ENCODE measurements at regions not wholly inside any gene's neighbourhood (a gene's known extent, or its start where the extent isn't known, plus 50 kb on each side); places are given as distances from the start of the nearest gene placed in this dataset.

DNA sequence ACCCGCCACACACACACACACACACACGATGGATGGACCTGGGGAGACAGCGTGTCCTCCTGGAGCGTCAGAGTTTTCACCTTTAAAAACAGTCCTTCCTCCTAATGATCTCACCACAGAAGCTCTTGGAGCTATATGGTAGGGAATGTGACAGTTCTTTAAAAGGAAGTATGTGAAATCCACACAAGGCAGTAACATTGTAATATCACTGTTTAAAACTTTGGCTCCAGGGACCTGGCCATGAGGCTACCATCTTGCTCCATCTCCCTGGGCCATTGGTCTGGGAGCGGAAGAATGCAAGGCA is 302.4 kb downstream of the SOX9 start:
- H3K9me3 Mint-ChIP-seq: peaks cover 4% of the 10 kb centered on the region
- ATAC-seq (ENCODE audit: poor library complexity): no peak
- ChIA-PET POLR2A (no interaction called here), CTCF (no interaction called here)
- no peak overlapping the region for H3K27ac Mint-ChIP-seq
- Histone ChIP-seq H3K4me1 (ENCODE audit: insufficient read depth, low read length) (peaks cover 15% of the 10 kb centered on the region), H3K27ac (ENCODE audit: low read depth in 1 of 2, low read length in 2 of 2) (no peak overlapping the region), H3K9me3 (ENCODE audit: control insufficient read depth in 1 of 2, insufficient read depth in 1 of 2, low read length in 2 of 2) (peaks cover 4 to 9% of the 10 kb centered on the region in 2 experiments), H3K4me3 (ENCODE audit: low read length) (no peak overlapping the region), H3K36me3 (ENCODE audit: insufficient read depth, low read length) (no peaks in the 10 kb centered on the region), H3K27me3 (ENCODE audit: control insufficient read depth in 1 of 2, insufficient read depth in 2 of 2, low read length in 2 of 2) (no peaks in the 10 kb centered on the region)
- intact Hi-C loops (cut with DNase I, micrococcal nuclease): no loop called here
- H3K36me3 Mint-ChIP-seq (ENCODE audit: low read depth): no peaks in the 10 kb centered on the region
- no peaks in the 10 kb centered on the region for H3K4me1 Mint-ChIP-seq (ENCODE audit: low read depth)
- TF ChIP-seq, protein P1, sequence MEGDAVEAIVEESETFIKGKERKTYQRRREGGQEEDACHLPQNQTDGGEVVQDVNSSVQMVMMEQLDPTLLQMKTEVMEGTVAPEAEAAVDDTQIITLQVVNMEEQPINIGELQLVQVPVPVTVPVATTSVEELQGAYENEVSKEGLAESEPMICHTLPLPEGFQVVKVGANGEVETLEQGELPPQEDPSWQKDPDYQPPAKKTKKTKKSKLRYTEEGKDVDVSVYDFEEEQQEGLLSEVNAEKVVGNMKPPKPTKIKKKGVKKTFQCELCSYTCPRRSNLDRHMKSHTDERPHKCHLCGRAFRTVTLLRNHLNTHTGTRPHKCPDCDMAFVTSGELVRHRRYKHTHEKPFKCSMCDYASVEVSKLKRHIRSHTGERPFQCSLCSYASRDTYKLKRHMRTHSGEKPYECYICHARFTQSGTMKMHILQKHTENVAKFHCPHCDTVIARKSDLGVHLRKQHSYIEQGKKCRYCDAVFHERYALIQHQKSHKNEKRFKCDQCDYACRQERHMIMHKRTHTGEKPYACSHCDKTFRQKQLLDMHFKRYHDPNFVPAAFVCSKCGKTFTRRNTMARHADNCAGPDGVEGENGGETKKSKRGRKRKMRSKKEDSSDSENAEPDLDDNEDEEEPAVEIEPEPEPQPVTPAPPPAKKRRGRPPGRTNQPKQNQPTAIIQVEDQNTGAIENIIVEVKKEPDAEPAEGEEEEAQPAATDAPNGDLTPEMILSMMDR (IDR thresholded peaks at IDR 0.05): no peak
- no peak overlapping the region for H3K4me3 Mint-ChIP-seq
- DNase-seq: no peak
- peaks cover 5% of the 10 kb centered on the region for H3K27me3 Mint-ChIP-seq

DNA sequence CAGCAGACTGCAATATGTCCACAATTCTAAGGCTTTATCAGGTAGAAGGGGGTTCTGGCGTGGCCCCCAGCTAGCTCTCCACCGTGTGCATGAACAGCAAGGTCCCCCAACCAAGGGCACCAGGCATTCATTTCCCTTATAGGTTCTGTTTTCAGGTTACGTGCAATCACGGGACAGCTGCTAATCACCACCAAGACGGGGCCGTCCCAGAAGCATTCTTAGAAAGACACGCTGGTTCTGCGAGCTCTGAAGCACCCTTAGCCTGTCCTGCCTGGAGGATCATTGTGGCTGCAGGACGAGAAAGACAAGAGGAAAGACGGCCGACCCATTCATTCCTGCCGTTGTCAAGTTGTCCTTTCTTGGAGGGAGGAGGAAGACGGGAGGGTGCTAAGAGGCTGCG is 302.9 kb downstream of the SOX9 start:
- Mint-ChIP-seq H3K9me3 (peaks cover 2% of the 10 kb centered on the region), H3K4me1 (ENCODE audit: low read depth) (no peaks in the 10 kb centered on the region), H3K27me3 (peaks cover 5% of the 10 kb centered on the region), H3K27ac (no peak overlapping the region), H3K4me3 (no peak overlapping the region), H3K36me3 (ENCODE audit: low read depth) (no peaks in the 10 kb centered on the region)
- ATAC-seq (ENCODE audit: poor library complexity): no peak
- Histone ChIP-seq H3K36me3 (ENCODE audit: insufficient read depth, low read length) (no peaks in the 10 kb centered on the region), H3K4me1 (ENCODE audit: insufficient read depth, low read length) (peaks cover 15% of the 10 kb centered on the region), H3K4me3 (ENCODE audit: low read length) (no peak overlapping the region), H3K9me3 (ENCODE audit: control insufficient read depth in 1 of 2, insufficient read depth in 1 of 2, low read length in 2 of 2) (peaks cover 0 to 9% of the 10 kb centered on the region in 2 experiments), H3K27ac (ENCODE audit: low read depth in 1 of 2, low read length in 2 of 2) (no peak overlapping the region), H3K27me3 (ENCODE audit: control insufficient read depth in 1 of 2, insufficient read depth in 2 of 2, low read length in 2 of 2) (no peaks in the 10 kb centered on the region)
- no peak for DNase-seq
- intact Hi-C loops (cut with DNase I, micrococcal nuclease): no loop called here
- TF ChIP-seq, protein P1 (IDR thresholded peaks at IDR 0.05): no peak
- ChIA-PET CTCF (no interaction called here), POLR2A (no interaction called here)

DNA sequence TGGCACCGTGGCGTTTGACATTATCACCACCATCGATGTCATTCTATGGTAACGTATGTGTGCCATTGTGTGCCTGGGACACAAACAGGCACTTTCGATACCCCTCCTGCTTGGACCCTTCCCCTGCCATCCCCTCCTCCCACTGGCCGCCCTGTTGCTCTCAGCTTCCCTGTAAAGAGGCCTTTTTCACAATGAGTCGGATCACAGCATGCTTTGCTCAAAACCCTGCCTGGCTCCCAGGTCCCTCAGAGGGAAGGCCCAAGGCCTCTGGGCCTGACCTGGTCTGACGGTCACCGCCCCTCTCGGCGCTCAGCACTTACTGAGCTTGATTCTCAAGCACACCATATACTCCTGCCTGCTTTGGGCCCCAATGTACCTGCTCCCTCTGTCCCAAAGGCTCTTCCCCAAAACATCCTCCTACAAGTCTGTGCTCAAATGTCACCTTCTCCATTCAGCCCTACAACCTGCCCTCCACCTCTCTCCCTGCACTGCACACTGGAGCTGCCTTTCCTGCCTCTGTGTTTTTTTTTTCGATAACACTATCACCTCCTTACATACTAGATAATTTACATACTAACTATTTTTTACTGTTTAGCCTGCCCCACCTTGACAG is 303.8 kb downstream of the SOX9 start:
- Mint-ChIP-seq H3K4me3 (no peak overlapping the region), H3K4me1 (ENCODE audit: low read depth) (no peaks in the 10 kb centered on the region), H3K27ac (no peak overlapping the region), H3K9me3 (no peaks in the 10 kb centered on the region), H3K27me3 (peaks cover 5% of the 10 kb centered on the region), H3K36me3 (ENCODE audit: low read depth) (no peaks in the 10 kb centered on the region)
- ATAC-seq (ENCODE audit: poor library complexity) (no peak), DNase-seq (no peak)
- TF ChIP-seq, protein P1 (IDR thresholded peaks at IDR 0.05): no peak
- Histone ChIP-seq H3K9me3 (ENCODE audit: control insufficient read depth in 1 of 2, insufficient read depth in 1 of 2, low read length in 2 of 2) (peaks cover 0 to 9% of the 10 kb centered on the region in 2 experiments), H3K4me3 (ENCODE audit: low read length) (no peak overlapping the region), H3K27me3 (ENCODE audit: control insufficient read depth in 1 of 2, insufficient read depth in 2 of 2, low read length in 2 of 2) (no peaks in the 10 kb centered on the region), H3K4me1 (ENCODE audit: insufficient read depth, low read length) (peaks cover 15% of the 10 kb centered on the region), H3K27ac (ENCODE audit: low read depth in 1 of 2, low read length in 2 of 2) (no peak overlapping the region), H3K36me3 (ENCODE audit: insufficient read depth, low read length) (no peaks in the 10 kb centered on the region)
- POLR2A ChIA-PET: no interaction called here
- intact Hi-C loops (cut with DNase I, micrococcal nuclease): no loop called here
- CTCF ChIA-PET: no interaction called here

Measured in CD4-positive, alpha-beta T cell (primary cell).